GM19240 (cell line): ENCODE measurements at regions not wholly inside any gene's neighbourhood (a gene's known extent, or its start where the extent isn't known, plus 50 kb on each side); places are given as distances from the start of the nearest gene placed in this dataset.
"Not testable (repeated sequence)": the region's sequence is repeated elsewhere in the genome, so short reads cannot be mapped to it uniquely, and the experiment has no call there.

Experiments
- DNase-seq: peaks from one replicate; pipeline ENCODE4 v3.0.0; 2011; ENCODE audit warnings: low spot score; ENCODE audit not compliant: insufficient read length

DNA sequence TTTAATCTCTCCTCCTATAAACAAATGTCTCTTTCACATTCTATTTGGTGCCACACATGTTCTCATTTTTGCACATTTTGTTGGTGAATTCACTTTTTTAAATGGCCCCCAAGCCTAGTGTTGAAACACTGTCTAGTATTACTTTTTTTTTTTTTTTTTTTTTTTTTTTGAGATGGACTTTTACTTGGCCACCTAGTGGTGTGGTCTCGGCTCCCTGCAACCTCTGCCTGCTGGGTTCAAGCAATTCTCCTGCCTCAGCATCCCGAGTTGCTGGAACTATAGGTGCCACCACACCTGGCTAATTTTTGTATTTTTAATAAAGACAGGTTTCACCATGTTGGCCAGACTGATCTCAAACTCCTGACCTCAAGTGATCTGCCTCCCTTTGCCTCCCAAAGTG is 273.8 kb upstream of the SLC14A2 start:
- DNase-seq: no peak

- DNase-seq: no peak
Measured at GRCh38 chr18:45342166-45342565, 273.1 kb upstream of the SLC14A2 start.

- DNase-seq: no peak
Measured at GRCh38 chr18:45342653-45343052, 272.6 kb upstream of the SLC14A2 start.

DNA sequence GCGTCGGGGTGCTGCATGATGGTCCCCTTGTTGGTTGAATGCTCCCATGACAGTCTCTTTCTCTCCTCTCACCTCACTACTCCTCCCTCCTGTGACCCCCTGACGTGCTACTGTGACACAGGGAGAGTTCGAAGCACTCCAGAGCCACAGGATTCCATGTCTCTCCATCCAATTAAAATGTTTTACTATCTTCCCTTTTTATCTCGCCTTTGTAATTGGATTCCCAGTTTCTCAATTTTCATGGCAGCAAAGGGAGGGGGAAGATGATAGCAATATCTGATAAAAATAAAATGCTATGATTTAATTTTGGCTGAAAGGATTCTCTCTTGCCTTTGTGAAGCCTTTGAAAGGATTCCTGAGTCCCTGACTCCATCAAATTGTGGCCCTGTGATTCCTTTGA is 271.9 kb upstream of the SLC14A2 start:
- no peak for DNase-seq

- not testable (repeated sequence) for DNase-seq
Measured at GRCh38 chr18:45344680-45345079, 270.6 kb upstream of the SLC14A2 start.

- DNase-seq: no peak
Measured at GRCh38 chr18:45349019-45349418, 266.3 kb upstream of the SLC14A2 start.

DNA sequence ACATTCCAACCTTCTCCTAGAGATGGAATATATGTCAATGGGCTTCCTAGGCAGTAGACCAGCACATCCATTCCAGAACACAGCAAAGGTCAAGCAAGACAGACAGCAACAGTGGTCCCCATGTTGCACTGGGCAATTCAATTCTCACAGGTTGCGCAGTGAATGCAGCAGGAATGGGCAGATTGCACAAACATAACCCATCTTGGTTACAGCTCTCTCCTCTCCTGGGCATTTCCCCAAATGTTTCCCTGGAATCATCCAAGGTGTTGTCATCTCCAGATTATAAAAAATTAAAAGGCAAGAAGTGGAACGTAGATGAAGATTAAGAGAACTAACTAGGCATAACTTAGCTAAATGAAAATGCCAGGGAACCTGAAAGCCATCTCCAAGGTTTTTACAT is 265.8 kb upstream of the SLC14A2 start:
- DNase-seq: no peak

- DNase-seq: no peak
Measured at GRCh38 chr18:45350404-45351156, 264.7 kb upstream of the SLC14A2 start.

DNA sequence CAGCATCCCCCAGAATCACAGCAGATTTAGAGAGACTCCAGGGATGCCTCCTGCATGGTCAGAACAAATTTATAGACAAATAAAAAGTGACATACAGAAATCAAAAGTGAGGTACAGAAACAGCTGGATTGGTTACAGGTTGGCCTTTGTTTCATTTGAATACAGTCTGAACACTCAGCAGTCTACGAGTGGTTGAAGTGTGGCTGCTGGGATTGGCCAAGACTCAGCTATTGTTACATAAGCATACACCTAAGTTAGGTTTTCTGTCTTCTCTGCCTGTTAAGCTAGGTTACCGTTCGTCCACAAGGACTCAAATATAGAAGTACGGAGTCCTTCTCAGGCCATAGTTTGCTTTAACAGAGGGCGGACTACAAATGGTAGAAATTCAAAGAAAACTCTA is 262.4 kb upstream of the SLC14A2 start:
- DNase-seq: no peak

- DNase-seq: no peak
Measured at GRCh38 chr18:45353530-45353929, 261.7 kb upstream of the SLC14A2 start.

- no peak for DNase-seq
Measured at GRCh38 chr18:45355944-45356520, 259.2 kb upstream of the SLC14A2 start.

GRCh38 chr18:45357686-45358470 is 257.4 kb upstream of the SLC14A2 start:
- no peak for DNase-seq

GRCh38 chr18:45359275-45360009 is 255.8 kb upstream of the SLC14A2 start:
- no peak for DNase-seq

DNA sequence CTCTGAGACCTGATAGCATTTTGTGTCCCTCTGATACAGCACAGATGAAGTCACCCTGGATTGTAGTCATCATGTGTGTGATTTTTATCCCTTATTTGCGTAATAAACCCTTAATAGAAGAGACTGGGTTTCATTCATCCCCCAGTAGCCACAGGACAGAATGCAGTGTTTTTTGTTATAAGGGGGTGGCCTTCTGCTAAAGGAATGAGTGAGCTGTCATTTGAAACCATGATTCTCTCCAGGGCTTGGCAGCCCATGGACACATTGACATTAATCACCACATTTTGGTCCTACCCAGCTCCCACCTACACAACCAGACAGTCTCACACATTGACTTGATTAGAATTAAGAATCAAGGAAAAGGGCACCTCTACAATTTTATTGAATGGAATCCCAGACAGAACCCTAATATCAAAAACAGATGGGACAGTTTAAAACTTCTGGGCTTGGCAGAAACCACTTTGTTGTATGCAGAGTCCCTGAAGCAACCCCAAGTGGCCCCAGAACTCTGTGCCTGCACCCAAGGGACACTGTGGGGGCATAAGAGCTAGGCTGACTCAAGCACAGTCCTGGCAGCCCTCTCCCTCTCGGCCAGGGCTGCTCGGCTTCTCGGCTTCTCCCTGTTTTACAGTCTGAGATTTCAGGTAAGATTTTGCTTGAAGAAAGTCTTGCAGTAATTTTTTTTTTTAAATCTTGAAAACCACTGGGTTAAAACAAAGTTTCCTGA is 254.0 kb upstream of the SLC14A2 start:
- no peak for DNase-seq

- no peak for DNase-seq
Measured at GRCh38 chr18:45363196-45363595, 252.1 kb upstream of the SLC14A2 start.

DNA sequence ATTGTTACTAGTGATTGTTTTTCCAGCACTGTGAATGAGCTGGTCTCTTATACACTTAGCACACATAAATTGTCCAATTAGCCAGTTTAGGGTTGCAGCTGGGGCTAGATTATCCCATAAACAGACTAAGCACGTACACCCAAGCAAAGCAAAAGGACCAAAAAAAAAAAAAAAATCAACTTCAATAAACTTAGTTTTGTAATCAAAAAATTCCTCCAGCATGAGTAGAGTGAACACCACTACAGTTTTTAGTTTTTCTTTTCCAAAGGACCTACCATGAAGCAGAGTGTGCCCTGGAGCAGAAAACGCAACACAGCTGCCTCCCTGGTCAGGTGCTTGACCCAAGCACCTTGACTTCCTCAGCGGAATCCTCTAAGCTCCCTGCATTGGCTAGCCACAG is 249.4 kb upstream of the SLC14A2 start:
- no peak for DNase-seq

GRCh38 chr18:45370255-45371010 is 244.8 kb upstream of the SLC14A2 start:
- no peak for DNase-seq

GRCh38 chr18:45373286-45373880 is 241.9 kb upstream of the SLC14A2 start:
- no peak for DNase-seq

DNA sequence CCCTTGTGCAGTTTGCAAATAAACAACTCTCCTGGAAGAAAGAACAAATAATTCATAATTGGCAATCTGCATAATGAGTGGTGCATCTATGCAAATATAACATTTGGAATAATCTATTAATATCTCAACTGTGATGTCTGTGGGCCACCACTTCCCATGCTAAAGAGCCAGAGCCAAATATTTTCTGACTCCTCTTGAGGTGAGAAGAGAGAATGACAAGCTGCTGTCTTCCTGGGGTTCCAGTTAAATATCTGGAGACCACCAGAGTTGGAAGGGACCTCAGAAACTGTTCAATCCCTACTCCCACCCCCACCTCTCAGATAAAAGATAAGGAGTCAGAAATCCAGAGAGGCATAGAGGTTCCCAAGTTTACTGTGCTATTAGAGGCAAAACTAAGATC is 241.0 kb upstream of the SLC14A2 start:
- no peak for DNase-seq
